Neural progenitor cell (in vitro differentiated cells): ENCODE measurements at regions not wholly inside any gene's neighbourhood (a gene's known extent, or its start where the extent isn't known, plus 50 kb on each side); places are given as distances from the start of the nearest gene placed in this dataset.

Experiments
- DNase-seq: peaks from one replicate; pipeline ENCODE4 v3.0.0-alpha.2; 2016; ENCODE audit warnings: low spot score
- H2AFZ ChIP-seq: fragments of 200-600 bp; sonication (generic); replicated peaks from 2 replicates; pipeline ENCODE4 v1.6.1; 2016; ENCODE audit warnings: antibody characterized with exemption
- H3F3A ChIP-seq: fragments of 200-600 bp; sonication (generic); 2 replicates; pipeline ENCODE4 v1.6.1; 2016; ENCODE audit warnings: antibody characterized with exemption, low read depth
- H3K27ac ChIP-seq: fragments of 200-600 bp; sonication (generic); 2 replicates; pipeline ENCODE4 v1.5.1; 2016; ENCODE audit warnings: mild to moderate bottlenecking
- H3K27me3 ChIP-seq: fragments of 200-600 bp; sonication (generic); 2 replicates; pipeline ENCODE4 v1.6.1; 2016; ENCODE audit warnings: mild to moderate bottlenecking, moderate library complexity
- H3K36me3 ChIP-seq: fragments of 200-600 bp; sonication (generic); 2 replicates; pipeline ENCODE4 v1.5.1; 2016
- H3K4me1 ChIP-seq: fragments of 200-600 bp; sonication (generic); 2 replicates; pipeline ENCODE4 v1.6.1; 2016; ENCODE audit warnings: mixed run types
- H3K4me2 ChIP-seq: fragments of 200-600 bp; sonication (generic); 2 replicates; pipeline ENCODE4 v1.6.1; 2016
- H3K4me3 ChIP-seq: fragments of 200-600 bp; sonication (generic); 2 replicates; pipeline ENCODE4 v1.5.1; 2016
- H3K79me2 ChIP-seq: fragments of 200-600 bp; sonication (generic); 2 replicates; pipeline ENCODE4 v1.6.1; 2016; ENCODE audit warnings: low read depth
- H3K9ac ChIP-seq: fragments of 200-600 bp; sonication (generic); 2 replicates; pipeline ENCODE4 v1.6.1; 2016
- H3K9me3 ChIP-seq: fragments of 200-600 bp; sonication (generic); 2 replicates; pipeline ENCODE4 v1.5.1; 2016; ENCODE audit warnings: low read depth
- H4K20me1 ChIP-seq: fragments of 200-600 bp; sonication (generic); 2 replicates; pipeline ENCODE4 v1.6.1; 2016; ENCODE audit warnings: low read depth
- H3K27ac Mint-ChIP-seq: 3 replicates; pipeline ENCODE4 v1.8.0; 2021; ENCODE audit warnings: mixed read lengths
- H3K27me3 Mint-ChIP-seq: 2 replicates; pipeline ENCODE4 v1.8.0; 2022; ENCODE audit warnings: low read depth, mild to moderate bottlenecking, inconsistent platforms, moderate library complexity, mixed read lengths; ENCODE audit not compliant: insufficient read depth
- H3K36me3 Mint-ChIP-seq: 3 replicates; pipeline ENCODE4 v1.8.0; 2021; ENCODE audit warnings: mixed read lengths
- H3K4me1 Mint-ChIP-seq: 3 replicates; pipeline ENCODE4 v1.8.0; 2021; ENCODE audit warnings: mixed read lengths
- H3K4me3 Mint-ChIP-seq: 3 replicates; pipeline ENCODE4 v1.8.0; 2021; ENCODE audit warnings: mild to moderate bottlenecking, moderate library complexity, mixed read lengths
- H3K9me3 Mint-ChIP-seq: 3 replicates; pipeline ENCODE4 v1.8.0; 2020; ENCODE audit warnings: mixed read lengths
- CTCF ChIP-seq: fragments of 200-600 bp; sonication (generic); IDR thresholded peaks from 2 replicates; pipeline ENCODE4 v1.5.1; 2017; ENCODE audit warnings: antibody characterized with exemption, mild to moderate bottlenecking
- EZH2 ChIP-seq: fragments of 200-600 bp; sonication (generic); IDR thresholded peaks from 2 replicates; pipeline ENCODE4 v1.6.1; 2017; ENCODE audit warnings: antibody characterized with exemption, mild to moderate bottlenecking, moderate library complexity
- EZH2phosphoT487 ChIP-seq: fragments of 200-600 bp; sonication (generic); IDR thresholded peaks from 2 replicates; pipeline ENCODE4 v1.6.1; 2017; ENCODE audit warnings: antibody characterized with exemption

- Histone ChIP-seq H3K4me2 (no peak overlapping the region), H3K9me3 (no peaks in the 10 kb centered on the region), H3K9ac (no peak overlapping the region), H3K27me3 (no peaks in the 10 kb centered on the region), H3F3A (no peaks in the 10 kb centered on the region), H2AFZ (no peak overlapping the region), H3K4me1 (peaks cover 4% of the 10 kb centered on the region), H3K79me2 (no peaks in the 10 kb centered on the region), H3K4me3 (no peak overlapping the region), H4K20me1 (no peaks in the 10 kb centered on the region), H3K36me3 (no peaks in the 10 kb centered on the region), H3K27ac (no peak overlapping the region)
- TF ChIP-seq EZH2 (no peak), CTCF (no peak), EZH2phosphoT487 (no peak)
- no peak overlapping the region for H3K4me3 Mint-ChIP-seq
- peaks cover 1% of the 10 kb centered on the region for H3K27me3 Mint-ChIP-seq
- DNase-seq, result no peak
- peaks cover 3% of the 10 kb centered on the region for H3K4me1 Mint-ChIP-seq
- no peaks in the 10 kb centered on the region for H3K36me3 Mint-ChIP-seq
- H3K9me3 Mint-ChIP-seq, result no peaks in the 10 kb centered on the region
- no peak overlapping the region for H3K27ac Mint-ChIP-seq
Measured at GRCh38 chr7:142356166-142356565, 98.3 kb upstream of the PRSS58 start.

GRCh38 chr7:142355328-142355727 lies 97.5 kb upstream of the PRSS58 start:
- H3K4me3 ChIP-seq, result no peak overlapping the region
- peaks cover 3% of the 10 kb centered on the region for H3K4me1 Mint-ChIP-seq
- H3K27me3 Mint-ChIP-seq, result no peaks in the 10 kb centered on the region
- H3K9ac ChIP-seq, result no peak overlapping the region
- H3K4me3 Mint-ChIP-seq, result no peak overlapping the region
- no peak overlapping the region for H3K27ac Mint-ChIP-seq
- H2AFZ ChIP-seq, result peak overlapping the region; percentile 12
- no peaks in the 10 kb centered on the region for H3F3A ChIP-seq
- peaks cover 4% of the 10 kb centered on the region for H3K4me1 ChIP-seq
- no peaks in the 10 kb centered on the region for H4K20me1 ChIP-seq
- H3K27ac ChIP-seq, result no peak overlapping the region
- no peaks in the 10 kb centered on the region for H3K36me3 ChIP-seq
- no peak overlapping the region for H3K4me2 ChIP-seq
- H3K9me3 Mint-ChIP-seq, result no peaks in the 10 kb centered on the region
- H3K79me2 ChIP-seq, result no peaks in the 10 kb centered on the region
- H3K36me3 Mint-ChIP-seq, result no peaks in the 10 kb centered on the region
- no peaks in the 10 kb centered on the region for H3K27me3 ChIP-seq
- TF ChIP-seq EZH2phosphoT487 (no peak), CTCF (no peak), EZH2 (no peak)
- H3K9me3 ChIP-seq, result no peaks in the 10 kb centered on the region
- no peak for DNase-seq

- no peaks in the 10 kb centered on the region for H4K20me1 ChIP-seq
- H2AFZ ChIP-seq, result no peak overlapping the region
- no peak overlapping the region for H3K27ac Mint-ChIP-seq
- H3F3A ChIP-seq, result no peaks in the 10 kb centered on the region
- H3K4me3 ChIP-seq, result no peak overlapping the region
- H3K36me3 Mint-ChIP-seq, result no peaks in the 10 kb centered on the region
- TF ChIP-seq EZH2 (no peak), EZH2phosphoT487 (no peak), CTCF (no peak)
- DNase-seq, result no peak
- no peak overlapping the region for H3K4me2 ChIP-seq
- H3K79me2 ChIP-seq, result no peaks in the 10 kb centered on the region
- H3K27ac ChIP-seq, result no peak overlapping the region
- no peaks in the 10 kb centered on the region for H3K27me3 ChIP-seq
- H3K9me3 Mint-ChIP-seq, result no peaks in the 10 kb centered on the region
- no peaks in the 10 kb centered on the region for H3K4me1 ChIP-seq
- no peaks in the 10 kb centered on the region for H3K27me3 Mint-ChIP-seq
- no peaks in the 10 kb centered on the region for H3K9me3 ChIP-seq
- no peak overlapping the region for H3K9ac ChIP-seq
- H3K4me3 Mint-ChIP-seq, result no peak overlapping the region
- peaks cover 3% of the 10 kb centered on the region for H3K4me1 Mint-ChIP-seq
- H3K36me3 ChIP-seq, result no peaks in the 10 kb centered on the region
Measured at GRCh38 chr7:142353147-142354060, 95.5 kb upstream of the PRSS58 start.
